ENCODE measurements at regions not wholly inside any gene's neighbourhood (a gene's known extent, or its start where the extent isn't known, plus 50 kb on each side); places are given as distances from the start of the nearest gene placed in this dataset.

- H3K36me3 ChIP-seq (ENCODE audit: control insufficient read depth, insufficient read depth, low read length): no peaks in the 10 kb centered on the region
- H2AK5ac ChIP-seq (ENCODE audit: low read length): no peak overlapping the region
- H3K79me2 ChIP-seq (ENCODE audit: control insufficient read depth, insufficient read depth, low read length): no peaks in the 10 kb centered on the region
- H3K9ac ChIP-seq (ENCODE audit: low read length): no peak overlapping the region
- H2BK15ac ChIP-seq (replicated peaks; ENCODE audit: low read depth): no peak overlapping the region
- 100% methylated on average over 2 of the region's 6 CpGs for WGBS (ENCODE audit: extremely low coverage, insufficient coverage, low lambda C conversion rate)
- H3K18ac ChIP-seq (ENCODE audit: low read length): no peak overlapping the region
- H3K56ac ChIP-seq (ENCODE audit: low read length): no peak overlapping the region
- no peak overlapping the region for H4K5ac ChIP-seq (ENCODE audit: low read length)
- H3K79me1 ChIP-seq (ENCODE audit: low read length): no peaks in the 10 kb centered on the region
- no peak overlapping the region for H3K4me2 ChIP-seq (ENCODE audit: low read length)
- H3K4me3 ChIP-seq (ENCODE audit: low read length): no peak overlapping the region
- no peak overlapping the region for H4K8ac ChIP-seq (ENCODE audit: low read depth, low read length)
- no peak for DNase-seq
- no peaks in the 10 kb centered on the region for H3K4me1 ChIP-seq (ENCODE audit: control insufficient read depth, low read depth, low read length)
- H2BK120ac ChIP-seq (ENCODE audit: low read depth, low read length): no peak overlapping the region
- no peak overlapping the region for H3K4ac ChIP-seq (ENCODE audit: low read depth, low read length)
- no peaks in the 10 kb centered on the region for H3K27me3 ChIP-seq (ENCODE audit: insufficient read depth, low read length, poor library complexity)
- no peak overlapping the region for H3K27ac ChIP-seq (ENCODE audit: low read depth, low read length)
- H3K23ac ChIP-seq (ENCODE audit: low read length): no peak overlapping the region
- no peak overlapping the region for H2BK5ac ChIP-seq (ENCODE audit: low read length)
Measured at GRCh38 chr6:145275019-145275418, 460.3 kb downstream of the EPM2A start.

- no peak overlapping the region for H2BK120ac ChIP-seq (ENCODE audit: low read depth, low read length)
Measured at GRCh38 chr6:145275787-145276186, 459.5 kb downstream of the EPM2A start.

GRCh38 chr6:145276756-145277155 lies 458.6 kb downstream of the EPM2A start:
- H3K36me3 ChIP-seq (ENCODE audit: control insufficient read depth, insufficient read depth, low read length): no peaks in the 10 kb centered on the region
- H3K4me2 ChIP-seq (ENCODE audit: low read length): no peak overlapping the region
- H2BK120ac ChIP-seq (ENCODE audit: low read depth, low read length): no peak overlapping the region
- H3K79me2 ChIP-seq (ENCODE audit: control insufficient read depth, insufficient read depth, low read length): no peaks in the 10 kb centered on the region
- H3K27me3 ChIP-seq (ENCODE audit: insufficient read depth, low read length, poor library complexity): no peaks in the 10 kb centered on the region
- H3K4ac ChIP-seq (ENCODE audit: low read depth, low read length): no peak overlapping the region
- no peak overlapping the region for H2AK5ac ChIP-seq (ENCODE audit: low read length)
- H4K5ac ChIP-seq (ENCODE audit: low read length): no peak overlapping the region
- no peak overlapping the region for H3K27ac ChIP-seq (ENCODE audit: low read depth, low read length)
- H3K79me1 ChIP-seq (ENCODE audit: low read length): no peaks in the 10 kb centered on the region
- DNase-seq: no peak
- no peak overlapping the region for H2BK5ac ChIP-seq (ENCODE audit: low read length)
- H3K23ac ChIP-seq (ENCODE audit: low read length): no peak overlapping the region
- H3K18ac ChIP-seq (ENCODE audit: low read length): no peak overlapping the region
- no peak overlapping the region for H2BK15ac ChIP-seq (replicated peaks; ENCODE audit: low read depth)
- no peaks in the 10 kb centered on the region for H3K4me1 ChIP-seq (ENCODE audit: control insufficient read depth, low read depth, low read length)
- no peak overlapping the region for H3K4me3 ChIP-seq (ENCODE audit: low read length)
- H3K9ac ChIP-seq (ENCODE audit: low read length): no peak overlapping the region
- H3K56ac ChIP-seq (ENCODE audit: low read length): no peak overlapping the region
- H4K8ac ChIP-seq (ENCODE audit: low read depth, low read length): no peak overlapping the region

More at GRCh38 chr6:145275787-145276186, 459.5 kb downstream of the EPM2A start:
- Histone ChIP-seq H3K56ac (ENCODE audit: low read length) (no peak overlapping the region), H3K36me3 (ENCODE audit: control insufficient read depth, insufficient read depth, low read length) (no peaks in the 10 kb centered on the region), H2AK5ac (ENCODE audit: low read length) (no peak overlapping the region), H3K27me3 (ENCODE audit: insufficient read depth, low read length, poor library complexity) (no peaks in the 10 kb centered on the region), H3K79me2 (ENCODE audit: control insufficient read depth, insufficient read depth, low read length) (no peaks in the 10 kb centered on the region), H3K4me1 (ENCODE audit: control insufficient read depth, low read depth, low read length) (no peaks in the 10 kb centered on the region), H3K4me2 (ENCODE audit: low read length) (no peak overlapping the region), H4K5ac (ENCODE audit: low read length) (no peak overlapping the region), H3K23ac (ENCODE audit: low read length) (no peak overlapping the region), H2BK15ac (replicated peaks; ENCODE audit: low read depth) (no peak overlapping the region), H3K9ac (ENCODE audit: low read length) (no peak overlapping the region), H3K27ac (ENCODE audit: low read depth, low read length) (no peak overlapping the region), H3K79me1 (ENCODE audit: low read length) (no peaks in the 10 kb centered on the region), H2BK5ac (ENCODE audit: low read length) (no peak overlapping the region), H3K4ac (ENCODE audit: low read depth, low read length) (no peak overlapping the region), H3K18ac (ENCODE audit: low read length) (no peak overlapping the region), H3K4me3 (ENCODE audit: low read length) (no peak overlapping the region), H4K8ac (ENCODE audit: low read depth, low read length) (no peak overlapping the region)
- no peak for DNase-seq
- WGBS (ENCODE audit: extremely low coverage, insufficient coverage, low lambda C conversion rate): 100% methylated on average over 1 of the region's 1 CpG

- Histone ChIP-seq H3K4me2 (ENCODE audit: low read length) (no peak overlapping the region), H3K4me1 (ENCODE audit: control insufficient read depth, low read depth, low read length) (no peaks in the 10 kb centered on the region), H3K27me3 (ENCODE audit: insufficient read depth, low read length, poor library complexity) (no peaks in the 10 kb centered on the region)
Measured at GRCh38 chr6:145277358-145278086, 457.8 kb downstream of the EPM2A start.

GRCh38 chr6:145278163-145278807 lies 457.0 kb downstream of the EPM2A start:
- Histone ChIP-seq H3K18ac (ENCODE audit: low read length) (no peak overlapping the region), H4K8ac (ENCODE audit: low read depth, low read length) (no peak overlapping the region), H2BK120ac (ENCODE audit: low read depth, low read length) (no peak overlapping the region), H3K4ac (ENCODE audit: low read depth, low read length) (no peak overlapping the region), H3K9ac (ENCODE audit: low read length) (no peak overlapping the region), H3K36me3 (ENCODE audit: control insufficient read depth, insufficient read depth, low read length) (no peaks in the 10 kb centered on the region), H2BK15ac (replicated peaks; ENCODE audit: low read depth) (no peak overlapping the region), H3K4me2 (ENCODE audit: low read length) (no peak overlapping the region), H3K4me3 (ENCODE audit: low read length) (no peak overlapping the region), H2BK5ac (ENCODE audit: low read length) (no peak overlapping the region), H2AK5ac (ENCODE audit: low read length) (no peak overlapping the region), H3K27ac (ENCODE audit: low read depth, low read length) (no peak overlapping the region), H3K23ac (ENCODE audit: low read length) (no peak overlapping the region), H3K79me1 (ENCODE audit: low read length) (no peaks in the 10 kb centered on the region), H3K4me1 (ENCODE audit: control insufficient read depth, low read depth, low read length) (no peaks in the 10 kb centered on the region), H4K5ac (ENCODE audit: low read length) (no peak overlapping the region), H3K27me3 (ENCODE audit: insufficient read depth, low read length, poor library complexity) (no peaks in the 10 kb centered on the region), H3K79me2 (ENCODE audit: control insufficient read depth, insufficient read depth, low read length) (no peaks in the 10 kb centered on the region), H3K56ac (ENCODE audit: low read length) (no peak overlapping the region)
- DNase-seq: peak; percentile 27
- WGBS (ENCODE audit: extremely low coverage, insufficient coverage, low lambda C conversion rate): no CpG with 5 or more reads among the region's 2 CpGs

More at GRCh38 chr6:145277358-145278086, 457.8 kb downstream of the EPM2A start:
- H2AK5ac ChIP-seq (ENCODE audit: low read length): no peak overlapping the region
- no peak overlapping the region for H2BK15ac ChIP-seq (replicated peaks; ENCODE audit: low read depth)
- H3K79me2 ChIP-seq (ENCODE audit: control insufficient read depth, insufficient read depth, low read length): no peaks in the 10 kb centered on the region
- no peak overlapping the region for H3K9ac ChIP-seq (ENCODE audit: low read length)
- H4K5ac ChIP-seq (ENCODE audit: low read length): no peak overlapping the region
- no peak overlapping the region for H3K4ac ChIP-seq (ENCODE audit: low read depth, low read length)
- H2BK5ac ChIP-seq (ENCODE audit: low read length): no peak overlapping the region
- H4K8ac ChIP-seq (ENCODE audit: low read depth, low read length): no peak overlapping the region
- no peak overlapping the region for H3K23ac ChIP-seq (ENCODE audit: low read length)
- WGBS (ENCODE audit: extremely low coverage, insufficient coverage, low lambda C conversion rate): no CpG with 5 or more reads among the region's 4 CpGs
- no peak for DNase-seq
- H3K79me1 ChIP-seq (ENCODE audit: low read length): no peaks in the 10 kb centered on the region
- no peak overlapping the region for H3K4me3 ChIP-seq (ENCODE audit: low read length)
- H3K18ac ChIP-seq (ENCODE audit: low read length): no peak overlapping the region
- H2BK120ac ChIP-seq (ENCODE audit: low read depth, low read length): no peak overlapping the region
- H3K56ac ChIP-seq (ENCODE audit: low read length): no peak overlapping the region
- H3K36me3 ChIP-seq (ENCODE audit: control insufficient read depth, insufficient read depth, low read length): no peaks in the 10 kb centered on the region
- H3K27ac ChIP-seq (ENCODE audit: low read depth, low read length): no peak overlapping the region
